ENCODE measurements at regions not wholly inside any gene's neighbourhood (a gene's known extent, or its start where the extent isn't known, plus 50 kb on each side); places are given as distances from the start of the nearest gene placed in this dataset.

DNA sequence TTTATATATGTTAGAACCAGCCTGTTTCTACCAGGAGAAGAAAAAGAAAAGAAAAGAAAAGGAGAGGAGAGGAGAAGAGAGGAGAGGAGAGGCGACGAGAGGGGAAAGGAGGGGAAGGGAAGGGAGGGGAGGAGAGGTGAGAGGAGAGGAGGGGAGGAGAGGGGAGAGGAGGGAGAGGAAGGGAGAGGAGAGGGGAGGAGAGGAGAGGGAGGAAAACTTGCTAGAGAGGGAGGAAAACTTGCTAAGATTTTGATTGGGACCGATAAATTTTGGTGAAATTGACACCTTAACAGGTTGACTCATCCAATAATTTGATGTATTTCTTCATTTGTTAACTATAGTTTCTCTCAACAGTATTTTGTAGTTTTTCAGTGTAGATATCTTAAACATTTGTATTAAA lies 164.0 kb upstream of the SYT1 start:
- Mint-ChIP-seq H3K4me3 (no peak overlapping the region), H3K36me3 (no peaks in the 10 kb centered on the region), H3K27ac (no peak overlapping the region), H3K27me3 (no peaks in the 10 kb centered on the region), H3K9me3 (peaks cover 4% of the 10 kb centered on the region), H3K4me1 (ENCODE audit: unreplicated experiment) (no peaks in the 10 kb centered on the region)
- DNase-seq (ENCODE audit: extremely low spot score, unreplicated experiment): no peak
- TF ChIP-seq, protein P1, sequence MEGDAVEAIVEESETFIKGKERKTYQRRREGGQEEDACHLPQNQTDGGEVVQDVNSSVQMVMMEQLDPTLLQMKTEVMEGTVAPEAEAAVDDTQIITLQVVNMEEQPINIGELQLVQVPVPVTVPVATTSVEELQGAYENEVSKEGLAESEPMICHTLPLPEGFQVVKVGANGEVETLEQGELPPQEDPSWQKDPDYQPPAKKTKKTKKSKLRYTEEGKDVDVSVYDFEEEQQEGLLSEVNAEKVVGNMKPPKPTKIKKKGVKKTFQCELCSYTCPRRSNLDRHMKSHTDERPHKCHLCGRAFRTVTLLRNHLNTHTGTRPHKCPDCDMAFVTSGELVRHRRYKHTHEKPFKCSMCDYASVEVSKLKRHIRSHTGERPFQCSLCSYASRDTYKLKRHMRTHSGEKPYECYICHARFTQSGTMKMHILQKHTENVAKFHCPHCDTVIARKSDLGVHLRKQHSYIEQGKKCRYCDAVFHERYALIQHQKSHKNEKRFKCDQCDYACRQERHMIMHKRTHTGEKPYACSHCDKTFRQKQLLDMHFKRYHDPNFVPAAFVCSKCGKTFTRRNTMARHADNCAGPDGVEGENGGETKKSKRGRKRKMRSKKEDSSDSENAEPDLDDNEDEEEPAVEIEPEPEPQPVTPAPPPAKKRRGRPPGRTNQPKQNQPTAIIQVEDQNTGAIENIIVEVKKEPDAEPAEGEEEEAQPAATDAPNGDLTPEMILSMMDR (conservative IDR thresholded peaks at IDR 0.05): no peak

DNA sequence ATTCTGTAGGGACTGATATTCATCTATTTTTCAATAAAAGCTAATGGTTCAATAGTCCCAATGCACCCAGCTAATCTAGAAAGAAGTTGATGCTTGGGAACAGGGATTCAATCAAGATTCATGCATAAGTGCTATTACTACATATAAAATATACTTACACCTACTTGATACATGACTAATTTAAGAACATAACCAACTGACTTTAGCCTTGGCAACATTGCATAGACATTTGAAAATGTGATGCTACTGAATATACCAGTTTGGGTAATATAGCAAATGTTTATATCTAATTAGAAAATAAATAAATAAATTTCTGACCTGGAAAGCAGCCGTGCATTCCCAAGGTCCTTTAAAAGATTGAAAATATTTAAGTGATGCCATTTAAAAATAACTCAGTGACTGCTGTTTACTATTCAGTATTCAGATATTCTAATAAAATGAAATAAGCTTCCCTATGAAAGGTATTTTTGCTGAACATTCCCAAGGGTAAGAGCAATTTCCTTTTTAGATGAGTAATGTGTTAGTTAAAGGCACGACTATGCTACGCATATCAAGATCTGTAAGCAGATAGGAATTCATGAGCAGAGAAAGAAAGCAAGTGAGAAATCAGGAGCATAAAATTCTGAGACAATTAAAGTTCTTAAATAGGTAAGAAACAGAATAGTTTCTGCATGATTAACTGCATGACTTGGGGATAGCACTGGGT lies 160.6 kb upstream of the SYT1 start:
- no peak overlapping the region for H3K4me3 Mint-ChIP-seq
- no peaks in the 10 kb centered on the region for H3K27me3 Mint-ChIP-seq
- no peak overlapping the region for H3K27ac Mint-ChIP-seq
- TF ChIP-seq, protein P1 (conservative IDR thresholded peaks at IDR 0.05): no peak
- H3K36me3 Mint-ChIP-seq: no peaks in the 10 kb centered on the region
- H3K4me1 Mint-ChIP-seq (ENCODE audit: unreplicated experiment): no peaks in the 10 kb centered on the region
- DNase-seq (ENCODE audit: extremely low spot score, unreplicated experiment): no peak
- no peaks in the 10 kb centered on the region for H3K9me3 Mint-ChIP-seq

GRCh38 chr12:78711954-78712353 lies 152.6 kb upstream of the SYT1 start:
- Mint-ChIP-seq H3K9me3 (no peaks in the 10 kb centered on the region), H3K4me3 (no peak overlapping the region), H3K36me3 (no peaks in the 10 kb centered on the region), H3K27me3 (no peaks in the 10 kb centered on the region), H3K27ac (no peak overlapping the region), H3K4me1 (ENCODE audit: unreplicated experiment) (no peaks in the 10 kb centered on the region)
- TF ChIP-seq, protein P1 (conservative IDR thresholded peaks at IDR 0.05): no peak
- DNase-seq (ENCODE audit: extremely low spot score, unreplicated experiment): no peak

DNA sequence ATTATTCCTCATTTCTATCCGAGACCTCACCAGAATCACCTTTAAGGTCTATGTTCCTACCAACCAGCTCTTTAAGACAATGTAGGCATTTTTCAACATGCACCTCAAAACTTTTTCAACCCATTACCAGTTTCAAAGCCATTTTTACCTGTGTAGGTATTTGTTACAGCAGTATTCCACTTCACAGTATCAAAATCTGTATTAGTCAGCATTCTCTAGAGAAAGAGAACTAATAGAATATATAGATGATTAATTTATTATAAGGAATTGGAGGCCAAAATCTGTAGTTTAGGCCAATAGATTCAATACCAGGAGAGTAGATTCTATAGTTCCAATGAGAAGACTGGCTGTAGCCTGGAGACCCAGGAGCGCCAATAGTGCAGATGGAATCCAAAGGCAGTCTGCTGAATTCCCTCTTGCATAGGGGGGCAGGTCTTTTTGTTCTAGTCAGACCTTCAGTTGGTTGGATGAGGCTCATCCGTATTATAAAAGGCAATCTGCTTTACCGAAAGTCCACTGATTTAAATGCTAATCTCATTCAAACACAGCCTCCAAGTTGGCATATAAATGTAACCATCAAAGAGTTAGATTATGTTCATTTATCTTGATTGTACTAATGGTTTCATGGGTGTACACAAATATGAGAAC lies 151.6 kb upstream of the SYT1 start:
- Mint-ChIP-seq H3K4me3 (no peak overlapping the region), H3K9me3 (no peaks in the 10 kb centered on the region), H3K4me1 (ENCODE audit: unreplicated experiment) (no peaks in the 10 kb centered on the region), H3K36me3 (no peaks in the 10 kb centered on the region), H3K27ac (no peak overlapping the region), H3K27me3 (no peaks in the 10 kb centered on the region)
- TF ChIP-seq, protein P1 (conservative IDR thresholded peaks at IDR 0.05): no peak
- DNase-seq (ENCODE audit: extremely low spot score, unreplicated experiment): no peak

- H3K36me3 Mint-ChIP-seq: no peaks in the 10 kb centered on the region
- DNase-seq (ENCODE audit: extremely low spot score, unreplicated experiment): no peak
- H3K27ac Mint-ChIP-seq: no peak overlapping the region
- no peak overlapping the region for H3K4me3 Mint-ChIP-seq
- no peaks in the 10 kb centered on the region for H3K9me3 Mint-ChIP-seq
- no peaks in the 10 kb centered on the region for H3K27me3 Mint-ChIP-seq
- TF ChIP-seq, protein P1 (conservative IDR thresholded peaks at IDR 0.05): no peak
- H3K4me1 Mint-ChIP-seq (ENCODE audit: unreplicated experiment): peaks cover 8% of the 10 kb centered on the region
These were observed 144.9 kb upstream of the SYT1 start for GRCh38 chr12:78719721-78720120.

Measured in type B pancreatic cell (in vitro differentiated cells).